ENCODE measurements at regions not wholly inside any gene's neighbourhood (a gene's known extent, or its start where the extent isn't known, plus 50 kb on each side); places are given as distances from the start of the nearest gene placed in this dataset.

DNA sequence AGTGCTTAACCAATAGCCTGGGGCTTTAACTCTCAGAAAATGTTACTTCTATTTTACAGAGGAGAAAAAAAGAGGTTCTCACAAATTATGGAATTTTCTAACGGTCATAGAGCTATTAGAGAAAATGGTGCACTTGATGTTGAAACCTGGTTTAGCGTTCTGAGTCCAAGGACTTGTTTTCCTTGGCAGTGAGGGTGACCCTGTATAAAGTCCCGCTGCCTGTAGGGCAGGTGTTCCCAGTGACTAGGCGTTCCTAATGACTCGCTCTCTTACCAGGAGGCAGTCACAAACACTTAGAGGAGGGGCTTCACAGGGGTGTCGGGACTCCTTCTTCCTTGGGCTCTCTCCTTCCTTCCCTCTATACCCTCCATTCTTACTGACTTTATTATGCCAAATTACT lies 175.8 kb downstream of the ACTR3 start:
- ChIA-PET POLR2A (no interaction called here), CTCF (no interaction called here)
- TF ChIP-seq, protein P1, sequence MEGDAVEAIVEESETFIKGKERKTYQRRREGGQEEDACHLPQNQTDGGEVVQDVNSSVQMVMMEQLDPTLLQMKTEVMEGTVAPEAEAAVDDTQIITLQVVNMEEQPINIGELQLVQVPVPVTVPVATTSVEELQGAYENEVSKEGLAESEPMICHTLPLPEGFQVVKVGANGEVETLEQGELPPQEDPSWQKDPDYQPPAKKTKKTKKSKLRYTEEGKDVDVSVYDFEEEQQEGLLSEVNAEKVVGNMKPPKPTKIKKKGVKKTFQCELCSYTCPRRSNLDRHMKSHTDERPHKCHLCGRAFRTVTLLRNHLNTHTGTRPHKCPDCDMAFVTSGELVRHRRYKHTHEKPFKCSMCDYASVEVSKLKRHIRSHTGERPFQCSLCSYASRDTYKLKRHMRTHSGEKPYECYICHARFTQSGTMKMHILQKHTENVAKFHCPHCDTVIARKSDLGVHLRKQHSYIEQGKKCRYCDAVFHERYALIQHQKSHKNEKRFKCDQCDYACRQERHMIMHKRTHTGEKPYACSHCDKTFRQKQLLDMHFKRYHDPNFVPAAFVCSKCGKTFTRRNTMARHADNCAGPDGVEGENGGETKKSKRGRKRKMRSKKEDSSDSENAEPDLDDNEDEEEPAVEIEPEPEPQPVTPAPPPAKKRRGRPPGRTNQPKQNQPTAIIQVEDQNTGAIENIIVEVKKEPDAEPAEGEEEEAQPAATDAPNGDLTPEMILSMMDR (IDR thresholded peaks at IDR 0.05; ENCODE audit: insufficient read depth, low read depth, low read length): no peak
- no peaks in the 10 kb centered on the region for H3K27me3 ChIP-seq (ENCODE audit: control insufficient read depth, insufficient read depth, low read length)
- H3K4me3 ChIP-seq (ENCODE audit: low read depth, low read length): no peak overlapping the region
- no peak for DNase-seq (ENCODE audit: low read depth)
- no peaks in the 10 kb centered on the region for H3K36me3 ChIP-seq (ENCODE audit: control insufficient read depth, insufficient read depth, low read length)

DNA sequence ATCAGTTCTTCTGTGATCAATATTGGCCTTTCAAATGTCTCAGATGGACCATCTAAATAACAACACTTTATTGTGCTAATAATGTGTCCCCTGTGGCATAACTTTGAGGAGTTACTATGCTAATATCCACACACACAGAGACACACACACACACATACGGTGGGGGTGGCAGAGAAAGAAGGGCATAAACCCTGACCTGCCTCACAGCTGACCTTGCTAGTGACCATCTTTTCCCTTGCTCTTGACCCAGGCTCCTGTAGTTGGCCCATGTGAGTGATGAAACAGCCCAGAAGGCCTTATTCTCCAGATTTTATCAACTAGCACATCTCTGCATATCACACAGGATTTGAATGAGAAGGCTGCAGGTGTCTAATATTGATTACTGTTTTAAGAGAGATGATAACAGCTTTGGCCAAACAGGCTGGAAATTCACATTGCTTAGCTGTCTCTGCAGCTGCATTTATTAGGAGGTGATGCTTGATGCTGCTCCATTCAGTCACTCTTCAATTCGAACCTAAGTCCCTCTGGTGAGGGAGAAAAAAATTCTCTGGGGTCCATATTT lies 176.4 kb downstream of the ACTR3 start:
- H3K27me3 ChIP-seq (ENCODE audit: control insufficient read depth, insufficient read depth, low read length): no peaks in the 10 kb centered on the region
- ChIA-PET CTCF (no interaction called here), POLR2A (no interaction called here)
- TF ChIP-seq, protein P1 (IDR thresholded peaks at IDR 0.05; ENCODE audit: insufficient read depth, low read depth, low read length): no peak
- no peaks in the 10 kb centered on the region for H3K36me3 ChIP-seq (ENCODE audit: control insufficient read depth, insufficient read depth, low read length)
- no peak overlapping the region for H3K4me3 ChIP-seq (ENCODE audit: low read depth, low read length)
- no peak for DNase-seq (ENCODE audit: low read depth)

DNA sequence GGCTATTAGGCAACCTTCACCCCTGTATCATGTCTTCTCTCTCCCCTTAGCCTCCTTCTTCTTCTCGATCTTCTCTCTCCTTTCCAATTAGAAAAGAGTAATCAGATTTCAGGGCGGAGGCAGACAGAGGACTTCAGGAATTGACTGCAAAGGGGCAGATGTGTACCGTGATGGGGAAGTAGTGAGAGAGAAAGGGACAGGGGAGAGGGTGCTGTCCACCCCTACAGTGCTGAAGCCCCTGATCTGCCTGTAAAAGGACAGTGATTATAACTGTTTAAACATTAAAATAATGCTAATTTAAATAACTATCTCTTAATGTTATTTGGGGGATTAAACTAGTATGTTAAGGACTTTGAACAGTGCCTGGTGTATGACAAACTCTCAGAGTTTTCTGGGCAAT lies 178.5 kb downstream of the ACTR3 start:
- H3K27me3 ChIP-seq (ENCODE audit: control insufficient read depth, insufficient read depth, low read length): no peaks in the 10 kb centered on the region
- TF ChIP-seq, protein P1 (IDR thresholded peaks at IDR 0.05; ENCODE audit: insufficient read depth, low read depth, low read length): no peak
- ChIA-PET CTCF (no interaction called here), POLR2A (no interaction called here)
- no peak for DNase-seq (ENCODE audit: low read depth)
- H3K4me3 ChIP-seq (ENCODE audit: low read depth, low read length): no peak overlapping the region
- H3K36me3 ChIP-seq (ENCODE audit: control insufficient read depth, insufficient read depth, low read length): no peaks in the 10 kb centered on the region

- Histone ChIP-seq H3K27me3 (ENCODE audit: control insufficient read depth, insufficient read depth, low read length) (no peaks in the 10 kb centered on the region), H3K36me3 (ENCODE audit: control insufficient read depth, insufficient read depth, low read length) (no peaks in the 10 kb centered on the region), H3K4me3 (ENCODE audit: low read depth, low read length) (no peak overlapping the region)
- ChIA-PET POLR2A (no interaction called here), CTCF (no interaction called here)
- DNase-seq (ENCODE audit: low read depth): no peak
- TF ChIP-seq, protein P1 (IDR thresholded peaks at IDR 0.05; ENCODE audit: insufficient read depth, low read depth, low read length): no peak
These were observed 187.1 kb downstream of the ACTR3 start for GRCh38 chr2:114076961-114077360.

DNA sequence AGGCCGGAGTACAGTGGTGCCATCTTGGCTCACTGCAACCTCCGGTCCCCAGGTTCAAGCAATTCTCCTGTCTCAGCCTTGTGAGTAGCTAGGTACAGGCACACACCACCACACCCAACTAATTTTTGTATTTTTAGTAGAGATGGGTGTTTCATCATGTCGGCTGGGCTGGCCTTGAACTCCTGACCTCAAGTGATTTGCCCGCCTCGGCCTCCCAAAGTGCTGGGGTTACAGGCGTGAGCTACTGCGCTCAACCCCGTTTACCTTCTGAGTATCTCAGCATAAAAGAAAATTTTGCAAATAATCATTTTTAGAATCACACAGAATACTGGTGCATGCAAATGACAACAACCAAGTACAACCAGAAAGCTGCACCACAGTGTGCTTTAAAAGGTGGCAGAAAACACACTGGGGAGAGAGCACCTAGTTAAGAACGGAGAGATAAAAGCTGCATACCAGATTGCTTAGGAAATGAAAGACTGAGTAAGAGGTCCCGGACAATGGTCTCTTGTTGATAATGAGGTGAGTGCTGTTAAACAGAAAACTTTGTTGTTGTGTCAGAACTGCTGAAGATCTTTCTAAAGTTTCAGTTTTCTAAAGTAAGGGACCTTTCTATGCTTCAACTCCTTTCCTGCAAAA lies 189.6 kb downstream of the ACTR3 start:
- no peak for DNase-seq (ENCODE audit: low read depth)
- Histone ChIP-seq H3K4me3 (ENCODE audit: low read depth, low read length) (no peak overlapping the region), H3K36me3 (ENCODE audit: control insufficient read depth, insufficient read depth, low read length) (no peaks in the 10 kb centered on the region), H3K27me3 (ENCODE audit: control insufficient read depth, insufficient read depth, low read length) (no peaks in the 10 kb centered on the region)
- POLR2A ChIA-PET: no interaction called here
- CTCF ChIA-PET: no interaction called here
- TF ChIP-seq, protein P1 (IDR thresholded peaks at IDR 0.05; ENCODE audit: insufficient read depth, low read depth, low read length): no peak
